ENCODE measurements at regions not wholly inside any gene's neighbourhood (a gene's known extent, or its start where the extent isn't known, plus 50 kb on each side); places are given as distances from the start of the nearest gene placed in this dataset.

DNA sequence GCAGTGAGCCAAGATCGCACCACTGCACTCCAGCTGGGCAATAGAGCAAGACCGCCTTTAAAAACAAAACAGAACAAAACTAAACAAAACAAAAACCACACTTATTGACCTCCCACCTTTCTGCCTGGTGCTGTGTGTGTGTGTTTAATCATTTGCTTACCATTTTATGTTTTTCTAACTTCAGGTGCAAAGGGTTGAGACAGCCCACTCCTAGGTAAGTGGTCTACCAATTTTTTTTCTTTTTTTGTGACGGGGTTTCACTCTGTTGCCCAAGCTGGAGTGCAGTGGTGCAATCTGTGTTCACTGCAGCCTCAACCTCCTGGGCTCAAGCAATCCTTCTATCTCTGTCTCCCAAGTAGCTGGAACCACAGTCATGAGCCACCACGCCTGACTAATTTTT is 65.8 kb downstream of the SALL1 start:
- DNase-seq = no peak

DNA sequence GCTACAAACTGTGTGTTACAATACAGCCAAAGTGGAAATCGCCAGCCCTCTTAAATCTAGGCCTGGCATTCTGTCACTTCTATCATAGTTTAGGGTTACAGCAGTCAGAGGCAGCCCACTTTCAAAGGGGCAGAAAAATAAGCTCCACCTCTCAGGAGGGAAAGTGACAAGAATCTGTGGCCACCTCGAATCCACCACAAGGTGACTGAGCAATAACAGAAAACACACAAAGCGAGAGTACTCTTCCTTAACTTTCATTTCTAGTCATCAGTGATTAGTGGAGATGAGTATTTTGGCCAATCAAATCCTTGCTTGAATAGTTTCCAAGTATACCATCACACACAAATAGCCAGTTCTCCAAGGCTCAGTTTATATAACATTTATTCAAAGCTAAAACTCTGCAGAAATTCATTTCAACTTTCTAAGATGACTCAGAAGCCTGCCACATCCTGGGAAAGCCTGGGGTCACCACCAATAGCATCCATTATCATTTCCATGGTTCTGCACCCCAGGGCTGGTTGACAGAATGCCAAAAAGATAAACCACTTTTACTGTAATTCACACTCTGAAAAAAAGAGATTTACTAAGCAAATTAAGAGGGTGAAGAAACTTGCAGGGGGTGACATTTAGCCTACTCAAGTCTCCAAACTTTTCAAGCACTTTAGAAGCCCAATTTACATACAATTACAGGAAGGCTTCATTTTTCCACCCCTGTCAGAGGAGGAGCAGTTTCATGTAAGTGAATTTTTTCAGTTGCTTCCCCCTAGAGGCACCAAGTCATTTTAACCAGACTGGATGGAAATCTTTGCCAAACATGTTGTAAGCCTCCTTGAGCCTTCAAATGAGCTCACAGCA is 66.8 kb downstream of the SALL1 start:
- DNase-seq = no peak

DNA sequence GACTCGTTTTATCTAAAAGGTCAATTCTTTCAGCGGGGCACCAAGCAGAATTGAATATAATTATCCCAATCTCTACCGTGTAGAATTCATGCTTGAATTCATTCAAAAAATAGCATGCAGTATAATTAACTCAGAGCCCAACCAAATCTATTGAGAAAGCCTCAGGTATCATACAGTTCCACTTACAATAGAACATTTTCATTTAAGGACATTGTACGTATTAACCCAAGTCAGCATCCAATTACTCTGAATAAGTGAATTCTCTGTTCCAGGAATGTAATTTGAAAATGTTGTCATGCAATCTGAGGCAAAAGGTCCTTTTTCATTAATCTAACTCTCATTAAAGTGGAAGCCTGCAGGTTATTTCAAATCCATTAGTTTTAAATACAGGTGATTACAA is 78.5 kb downstream of the SALL1 start:
- no peak for DNase-seq

DNA sequence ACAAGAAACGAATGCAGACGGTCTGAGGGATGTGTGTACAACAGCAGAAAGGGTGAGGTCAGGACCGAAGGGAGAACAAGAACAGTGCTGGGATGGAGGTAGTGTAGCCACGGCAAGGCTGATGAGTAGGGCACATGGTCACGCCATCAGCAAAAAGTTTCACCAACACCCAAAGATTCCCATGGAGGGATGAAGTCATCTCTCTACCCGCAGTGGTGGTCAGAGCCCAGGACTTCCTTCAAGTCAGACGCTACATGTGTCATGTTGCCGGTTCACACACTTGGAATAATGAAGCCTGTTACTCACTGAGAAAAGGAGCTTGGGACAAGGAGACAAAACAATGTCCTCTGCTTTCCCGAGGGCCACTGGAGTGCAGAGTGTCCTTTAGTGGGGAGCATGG is 79.7 kb downstream of the SALL1 start:
- DNase-seq = no peak

DNA sequence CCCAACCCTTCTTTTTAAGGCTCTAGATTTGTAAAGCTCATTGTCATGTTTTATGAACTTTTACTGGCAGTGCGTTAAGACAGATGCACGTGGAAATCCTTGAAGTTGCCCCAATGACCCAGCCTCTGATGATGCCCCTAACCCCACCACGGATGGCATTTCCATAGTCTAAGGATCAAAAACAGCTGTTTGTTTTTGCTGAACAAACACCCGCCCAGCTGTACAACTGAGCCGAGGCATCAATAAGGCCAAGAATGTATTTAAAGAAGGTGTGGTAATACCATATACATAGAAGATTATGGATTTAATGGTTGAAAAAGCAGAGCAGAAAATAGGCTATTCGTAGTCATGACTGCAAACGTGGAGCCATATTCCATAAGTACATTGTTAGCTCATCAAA is 83.7 kb downstream of the SALL1 start:
- no peak for DNase-seq

DNA sequence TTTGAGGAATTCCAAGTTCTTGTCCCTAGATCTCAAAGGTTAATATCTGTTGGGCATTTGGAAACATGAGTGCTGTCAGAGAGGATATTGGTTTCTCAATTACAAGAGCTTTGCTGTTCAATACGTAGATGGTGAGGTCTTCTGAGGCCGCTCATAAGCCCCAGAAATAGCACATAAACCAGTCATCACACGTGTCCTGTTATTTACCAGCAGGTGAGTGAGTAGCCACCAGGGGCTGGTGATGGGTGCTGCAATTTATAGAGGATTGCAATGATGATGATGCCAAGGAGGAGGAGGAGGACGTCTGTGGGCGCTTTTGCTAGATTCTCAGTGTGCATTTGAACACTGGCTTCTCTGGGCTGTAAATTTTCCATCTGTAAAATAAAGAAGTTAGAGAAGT is 89.0 kb downstream of the SALL1 start:
- DNase-seq = no peak

DNA sequence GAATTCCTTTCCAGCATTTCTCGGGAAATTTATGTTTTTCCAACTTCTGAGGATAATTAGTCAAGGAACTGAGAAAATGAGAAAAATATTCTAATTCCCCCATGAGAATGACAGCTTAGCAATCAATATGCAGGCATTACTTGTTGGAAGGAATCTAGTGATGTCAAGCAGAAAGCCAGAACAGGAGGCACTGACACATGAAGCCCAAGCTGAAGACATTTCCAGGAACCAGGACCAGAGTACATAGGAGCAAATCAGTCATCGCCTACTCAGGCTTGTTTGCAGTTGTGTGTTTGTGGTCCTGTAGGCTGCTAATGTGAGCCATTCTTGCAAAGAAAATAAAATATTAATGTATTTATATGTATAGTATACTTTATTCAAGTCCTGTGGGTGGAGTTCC is 89.7 kb downstream of the SALL1 start:
- no peak for DNase-seq

DNA sequence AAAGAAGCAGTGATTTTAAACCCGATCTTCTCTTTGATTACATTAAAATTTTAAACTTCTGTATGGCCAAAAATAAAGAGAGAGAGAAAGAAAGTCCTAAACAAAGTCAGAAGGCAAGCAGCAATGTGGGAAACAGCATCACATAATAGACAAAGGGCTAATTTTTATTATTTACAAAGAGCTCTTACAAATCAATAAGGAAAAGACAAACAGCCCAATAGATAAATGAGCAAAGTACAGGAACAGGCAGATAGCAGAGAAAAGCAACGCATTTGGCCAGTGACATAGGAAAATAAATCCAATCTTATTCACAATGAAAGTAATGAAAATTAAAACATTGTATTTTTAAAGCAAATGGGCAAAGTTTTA is 93.1 kb downstream of the SALL1 start:
- no peak for DNase-seq

DNA sequence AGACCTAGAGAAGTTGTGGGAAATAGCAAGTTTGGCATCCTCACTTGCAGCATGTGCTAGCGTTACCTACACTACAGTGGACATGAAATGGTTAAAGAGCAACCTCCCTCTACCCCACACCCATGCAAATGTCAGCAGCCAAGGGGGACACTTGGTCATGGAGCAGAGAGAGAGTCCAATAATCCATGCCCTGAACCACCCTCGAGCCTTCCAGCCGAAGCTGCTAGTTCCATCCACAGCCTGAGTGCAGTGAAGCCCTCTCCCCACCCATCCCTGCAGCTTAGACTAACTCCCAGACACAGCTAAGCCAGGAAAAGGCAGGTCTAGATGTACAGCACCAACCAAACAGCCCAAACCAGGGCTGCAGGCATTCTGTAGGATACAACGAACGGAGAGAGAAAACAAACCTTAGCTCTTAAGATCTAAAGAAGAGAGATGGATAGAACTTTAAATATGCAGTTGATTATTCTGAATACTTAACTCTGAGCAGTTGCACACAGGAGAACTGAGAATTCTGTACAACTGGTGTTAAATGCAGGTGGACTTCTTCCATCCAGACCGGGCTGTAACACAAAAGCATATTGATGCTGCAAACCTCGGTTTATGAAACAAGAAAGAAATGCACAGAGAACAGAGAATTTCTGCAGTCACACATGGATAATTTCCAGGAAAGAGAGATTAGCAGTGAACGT is 93.8 kb downstream of the SALL1 start:
- no peak for DNase-seq

DNA sequence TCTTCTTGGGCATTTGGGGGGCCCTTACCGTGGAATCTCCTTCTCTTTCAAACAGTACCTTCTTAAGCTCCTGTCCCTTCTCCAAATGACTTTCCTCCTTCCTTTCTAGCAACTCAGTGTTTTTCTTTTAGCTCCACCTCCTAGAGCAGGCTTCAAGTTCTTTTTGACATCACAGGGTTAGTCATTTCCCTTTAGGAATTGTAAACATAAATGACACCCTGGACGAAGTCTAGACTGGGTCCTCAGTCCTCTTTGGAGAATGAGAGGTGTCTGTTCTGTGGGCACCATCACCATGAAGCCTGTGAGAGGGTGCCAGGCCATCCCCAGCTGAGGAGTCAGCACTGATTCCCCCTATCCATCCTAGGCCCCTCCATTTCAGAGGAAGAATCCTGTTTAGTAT is 94.7 kb downstream of the SALL1 start:
- no peak for DNase-seq

DNA sequence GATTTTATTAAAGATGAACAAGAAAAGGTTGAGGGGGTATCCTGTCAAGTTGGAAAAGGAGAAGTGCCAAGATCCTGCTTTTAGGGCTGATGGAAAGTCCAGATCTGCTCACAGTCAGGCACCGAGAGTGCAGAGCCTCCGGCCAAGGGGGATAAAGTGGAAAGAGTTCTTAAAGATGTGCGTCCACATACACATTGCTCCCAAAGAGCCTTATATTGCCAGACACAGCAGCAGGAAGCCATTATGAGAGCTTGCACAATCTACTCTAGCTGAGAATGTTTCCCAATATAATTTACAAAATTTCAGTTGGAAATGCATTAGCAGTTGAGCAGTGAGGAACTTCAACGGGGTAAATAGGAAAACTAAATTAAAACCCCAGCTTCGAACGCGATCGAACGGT is 95.6 kb downstream of the SALL1 start:
- no peak for DNase-seq

DNA sequence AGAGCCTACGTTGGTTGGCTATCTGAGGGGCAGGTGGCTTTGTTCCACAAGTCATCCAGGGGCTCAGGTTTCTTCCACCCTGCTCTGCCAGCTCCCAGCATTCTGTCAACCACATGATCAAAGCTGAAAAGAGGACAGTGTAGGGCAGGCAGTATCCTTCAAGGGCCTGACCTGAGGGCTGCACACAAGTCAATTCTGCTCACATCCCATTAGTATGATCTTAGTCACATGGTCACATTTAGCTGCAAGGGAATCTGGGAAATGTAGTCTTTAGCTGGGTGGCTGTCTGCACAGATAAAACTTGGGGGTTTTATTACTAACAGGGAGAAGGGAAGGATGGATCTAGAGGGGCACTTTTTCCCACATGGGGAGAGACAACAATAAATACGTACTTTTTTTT is 97.3 kb downstream of the SALL1 start:
- DNase-seq = no peak

DNA sequence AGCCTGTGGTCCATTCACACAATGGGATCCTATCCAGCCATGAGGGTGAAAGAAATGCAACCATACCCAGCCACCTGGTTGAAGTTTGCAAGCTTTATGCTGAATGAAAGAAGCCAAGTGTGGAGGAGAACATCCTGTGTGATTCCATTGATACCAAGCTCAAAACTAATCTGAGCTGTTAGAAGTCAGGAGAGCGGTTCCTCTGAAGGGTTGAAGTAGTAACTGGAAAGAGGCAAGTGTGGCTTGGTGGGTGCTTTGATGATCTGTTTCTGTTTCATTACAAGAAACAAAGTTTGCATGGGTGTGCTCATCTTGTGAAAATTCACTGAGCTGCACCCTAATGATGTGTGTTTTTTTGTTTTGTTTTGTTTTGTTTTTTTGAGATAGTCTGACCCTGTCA is 99.4 kb downstream of the SALL1 start:
- no peak for DNase-seq

DNA sequence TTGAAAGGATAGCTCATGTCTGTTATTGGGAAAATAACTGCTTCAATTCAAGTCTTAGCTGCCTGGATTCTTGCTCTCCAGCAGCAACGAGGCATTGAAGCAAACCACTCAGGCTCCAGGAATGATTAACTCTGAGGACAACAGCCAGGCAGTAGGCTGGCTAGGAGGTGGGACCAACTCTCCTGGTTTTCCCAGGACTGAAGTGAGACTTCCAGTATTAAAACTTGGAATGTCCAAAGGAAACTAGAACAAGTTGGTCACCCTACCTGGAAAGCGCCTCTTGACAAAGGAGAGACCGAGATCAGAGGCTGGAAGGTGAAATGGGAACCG is 100.7 kb downstream of the SALL1 start:
- no peak for DNase-seq

DNA sequence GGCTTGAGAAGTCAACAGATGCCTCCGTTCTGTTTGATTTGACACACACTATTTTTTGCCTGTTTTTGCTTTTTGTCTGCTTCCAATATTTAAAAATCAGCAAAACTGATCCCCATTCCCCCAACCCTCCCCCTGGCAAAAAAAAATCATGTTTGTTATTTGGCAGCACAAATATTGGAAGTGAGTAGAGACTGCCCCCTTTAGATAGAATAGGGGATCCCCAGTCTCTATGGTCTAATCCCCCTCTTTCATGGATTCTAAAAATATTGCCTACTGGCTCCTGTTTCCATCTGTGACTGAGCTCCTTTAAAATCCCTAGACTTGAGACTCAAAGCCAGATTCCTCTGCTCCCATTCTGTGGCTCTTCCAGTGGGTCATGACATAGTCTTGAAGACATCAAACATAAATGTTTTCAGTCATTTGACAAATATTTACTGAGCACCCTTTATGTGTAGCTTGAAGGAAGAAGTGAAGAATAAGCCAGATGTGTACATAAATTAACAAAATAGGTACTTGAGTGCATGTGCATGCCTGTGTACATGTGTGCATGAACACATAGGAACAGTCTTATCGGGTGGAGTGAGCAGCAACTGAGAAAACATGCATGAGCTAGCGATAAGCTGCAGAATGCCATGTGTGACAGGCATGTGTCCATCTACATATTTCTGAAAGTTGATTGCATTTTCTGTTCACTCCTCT is 101.2 kb downstream of the SALL1 start:
- no peak for DNase-seq

DNA sequence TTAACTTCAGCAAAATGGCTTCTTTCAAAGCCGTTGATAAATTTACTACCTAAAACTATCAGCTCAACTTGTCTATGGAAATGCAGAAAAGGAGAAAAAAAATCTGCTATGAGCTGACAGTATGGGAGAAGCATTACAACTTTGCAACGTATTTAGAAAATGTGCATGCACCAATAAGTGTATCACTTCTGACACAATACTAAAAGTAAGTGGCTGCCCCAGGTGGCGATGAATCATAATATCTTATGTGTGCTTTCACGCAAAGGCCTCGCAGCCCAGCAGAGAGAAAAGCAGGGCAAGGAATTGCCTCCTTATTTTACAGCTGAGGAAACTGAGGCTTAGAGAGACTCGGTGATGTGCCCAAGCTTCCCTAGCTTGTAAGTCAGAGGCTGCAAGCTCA is 101.8 kb downstream of the SALL1 start:
- no peak for DNase-seq

DNA sequence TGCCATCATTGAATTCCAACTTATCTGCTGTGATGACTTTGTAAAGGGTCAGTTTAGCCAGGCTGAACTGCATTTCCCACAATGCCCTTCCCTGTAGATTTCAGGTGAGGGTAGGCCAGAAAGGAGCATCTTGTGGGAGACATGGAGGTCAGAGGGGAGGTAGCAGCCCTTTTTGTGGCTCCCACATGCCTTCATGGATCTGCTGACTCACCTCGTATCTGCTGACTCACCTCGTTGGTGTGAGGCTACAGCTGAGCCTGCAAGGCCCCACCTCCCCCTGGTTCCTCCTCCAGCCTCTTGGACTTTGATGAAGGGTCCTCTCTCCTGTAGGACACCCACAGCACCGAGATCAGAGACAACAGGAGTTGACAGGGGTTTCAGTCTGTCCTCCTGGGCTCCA is 102.5 kb downstream of the SALL1 start:
- no peak for DNase-seq

DNA sequence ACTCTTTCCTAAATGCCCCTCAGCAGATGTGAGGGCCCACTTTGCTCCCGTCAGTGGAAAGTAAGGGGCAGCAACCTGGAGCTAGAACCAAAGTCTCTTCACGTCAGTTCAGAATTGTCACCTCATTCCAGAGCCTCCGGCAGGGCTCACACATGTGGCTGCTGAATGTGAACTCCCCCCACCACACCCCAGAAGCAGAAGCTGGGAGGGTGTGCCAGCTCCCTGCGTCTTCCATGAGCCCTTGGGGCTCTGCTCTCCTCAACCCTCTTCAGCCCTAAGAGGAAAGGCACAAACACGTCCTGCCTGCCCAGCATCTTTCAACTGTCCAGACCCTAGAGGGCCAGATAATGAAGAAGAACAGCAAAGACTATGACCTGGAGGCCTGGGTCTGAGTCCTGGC is 105.3 kb downstream of the SALL1 start:
- no peak for DNase-seq

DNA sequence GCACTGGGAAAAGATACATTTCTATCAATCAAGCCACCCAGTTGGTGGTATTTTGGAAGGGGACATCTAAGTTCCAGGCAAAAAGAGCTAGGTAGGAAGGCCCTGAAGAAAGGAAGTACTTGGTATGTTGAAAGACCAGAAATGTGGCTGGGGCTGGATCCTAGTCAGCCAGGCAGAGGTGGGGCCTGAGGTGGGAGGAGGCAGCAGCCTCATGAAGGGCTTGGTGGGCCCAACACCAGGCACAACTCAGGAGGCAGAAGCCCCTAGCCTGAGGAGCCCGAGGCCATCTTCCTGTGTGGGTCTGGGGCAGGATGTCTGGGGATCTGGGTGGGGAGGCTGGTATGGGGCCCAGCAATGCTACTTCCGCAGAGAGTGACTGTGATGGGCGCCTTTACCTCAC is 105.9 kb downstream of the SALL1 start:
- no peak for DNase-seq

DNA sequence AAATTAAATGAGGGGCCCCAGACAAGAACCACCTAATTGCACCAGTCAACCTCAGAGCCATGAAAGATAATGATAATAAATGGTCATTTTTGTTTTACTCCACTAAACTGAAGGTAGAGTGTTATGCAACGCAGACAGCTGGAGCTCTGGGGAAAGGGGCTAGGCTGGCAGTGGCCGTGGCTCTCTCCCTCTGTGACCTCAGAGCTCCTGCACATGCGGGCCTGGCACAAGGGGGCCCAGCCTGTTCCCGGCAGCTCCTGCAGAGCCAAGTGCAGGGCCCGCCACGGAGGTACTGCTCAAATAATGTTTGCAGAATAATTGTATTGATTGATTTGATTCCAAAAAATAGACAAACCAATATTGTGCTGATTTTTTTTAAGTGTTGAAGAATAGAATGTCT is 109.5 kb downstream of the SALL1 start:
- DNase-seq = no peak

DNA sequence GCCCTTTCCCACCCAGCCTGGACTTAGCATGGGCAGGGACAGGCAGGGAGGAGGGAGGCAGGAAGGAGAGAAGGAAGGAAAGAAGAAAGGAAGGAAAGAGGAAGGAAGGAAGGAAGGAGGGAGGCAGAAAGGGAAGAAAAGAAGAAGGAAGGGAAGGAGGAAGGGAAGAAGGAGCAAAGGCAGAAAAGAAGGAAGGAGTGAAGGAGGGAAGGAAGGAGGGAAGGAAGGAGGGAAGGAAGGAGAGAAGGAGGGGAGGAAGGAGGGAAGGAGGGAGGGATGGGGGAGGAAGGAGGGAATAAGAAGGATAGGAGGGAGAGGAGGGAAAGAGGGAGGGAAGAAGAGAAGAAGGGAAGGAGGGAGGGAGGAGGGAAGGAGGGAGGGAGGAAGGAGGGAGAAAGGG is 110.4 kb downstream of the SALL1 start:
- DNase-seq = no peak

DNA sequence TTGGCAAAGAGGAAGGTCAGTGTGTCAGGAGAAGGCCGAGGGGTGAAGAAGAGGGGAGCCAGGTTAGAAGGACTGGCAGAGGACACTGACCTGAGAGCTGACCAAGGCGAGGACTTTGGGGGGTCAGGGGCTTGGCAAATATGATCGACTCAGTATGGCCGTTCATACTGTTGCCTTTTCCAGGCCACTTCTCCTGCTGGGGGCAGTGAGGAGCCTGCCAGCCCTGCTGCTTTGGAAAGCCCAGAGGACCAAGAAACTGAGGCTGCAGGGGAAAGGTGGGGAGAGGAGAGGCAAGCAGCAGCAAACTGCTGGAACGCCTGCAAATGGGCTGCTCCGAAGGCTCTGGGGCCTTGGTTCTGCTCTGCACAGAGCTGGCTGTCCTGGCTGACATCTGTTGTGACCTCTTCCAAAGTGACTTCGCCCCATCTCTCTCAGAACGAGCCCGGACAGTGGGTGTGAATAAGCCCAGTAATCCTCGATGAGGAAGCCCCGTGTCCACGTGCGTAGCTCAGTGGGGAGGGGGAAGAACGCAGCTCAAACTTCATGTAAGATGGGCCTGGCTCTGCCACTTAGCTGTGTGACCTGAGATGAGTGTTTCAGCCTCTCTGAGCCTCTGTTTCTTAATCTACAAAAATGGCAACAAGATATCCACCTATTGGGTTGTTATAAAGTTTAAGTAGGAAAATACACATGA is 111.3 kb downstream of the SALL1 start:
- DNase-seq = no peak

DNA sequence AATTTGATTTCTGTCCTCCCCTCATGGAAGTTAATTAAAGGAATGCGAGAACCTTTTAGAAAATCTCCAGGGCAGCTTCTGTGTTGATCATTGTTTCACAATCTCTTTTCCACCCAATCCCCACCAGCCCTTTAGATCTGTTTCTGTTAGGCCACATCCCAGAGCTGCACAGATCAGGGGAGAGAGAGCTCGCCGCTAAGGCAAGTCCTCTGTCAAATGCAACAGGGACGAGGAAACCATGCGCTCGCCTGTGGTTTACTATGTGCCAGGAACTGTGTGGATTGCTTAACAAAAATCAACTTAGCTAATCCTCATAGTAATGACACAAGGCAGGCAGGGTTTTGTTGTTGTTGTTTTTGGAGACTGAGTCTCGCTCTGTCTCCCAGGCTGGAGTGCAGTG is 115.4 kb downstream of the SALL1 start:
- no peak for DNase-seq

DNA sequence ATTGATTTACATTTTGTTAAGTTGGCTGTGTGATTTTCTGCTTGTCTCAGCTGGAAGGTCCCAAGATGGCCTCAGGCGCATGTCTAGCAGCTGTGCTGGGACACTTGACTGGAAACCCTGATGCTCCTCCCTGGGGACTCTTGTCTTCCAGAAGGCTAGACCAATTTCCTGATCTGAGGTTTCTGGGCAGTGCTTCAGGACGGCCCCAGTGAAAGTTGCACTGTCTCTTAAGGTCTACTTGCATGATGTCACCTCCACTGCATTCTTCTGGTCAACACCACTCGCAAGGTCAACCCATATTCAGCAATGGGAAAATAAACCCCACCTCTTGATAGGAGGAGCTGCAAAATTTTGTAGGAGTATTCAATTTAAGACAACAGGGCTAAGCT is 116.0 kb downstream of the SALL1 start:
- no peak for DNase-seq

All from CD4-positive, alpha-beta T cell treated with Interleukin-12 subunit alpha and Interleukin-12 subunit beta, for 1 hour (primary cell).